GM18498 (cell line): ENCODE measurements at regions not wholly inside any gene's neighbourhood (a gene's known extent, or its start where the extent isn't known, plus 50 kb on each side); places are given as distances from the start of the nearest gene placed in this dataset.
"Not testable (repeated sequence)": the region's sequence is repeated elsewhere in the genome, so short reads cannot be mapped to it uniquely, and the experiment has no call there.

Experiments used
- ATAC-seq: cut with Tn5 transposase; IDR thresholded peaks from one replicate; pipeline ENCODE4 v1.9.1; 2021; ENCODE audit warnings: mild to moderate bottlenecking, moderate library complexity; ENCODE audit not compliant: unreplicated experiment

GRCh38 chr3:187995667-187996066 lies 158.3 kb upstream of the LPP start:
- no peak for ATAC-seq

- no peak for ATAC-seq
Observed at GRCh38 chr3:187996609-187997008, 157.3 kb upstream of the LPP start.

- no peak for ATAC-seq
Observed at GRCh38 chr3:187997490-187997889, 156.5 kb upstream of the LPP start.

GRCh38 chr3:187997946-187998561 lies 155.9 kb upstream of the LPP start:
- no peak for ATAC-seq

GRCh38 chr3:187998611-187999010 lies 155.3 kb upstream of the LPP start:
- no peak for ATAC-seq

- no peak for ATAC-seq
Observed at GRCh38 chr3:187999821-188000220, 154.1 kb upstream of the LPP start.

- no peak for ATAC-seq
Observed at GRCh38 chr3:188000361-188000861, 153.5 kb upstream of the LPP start.

GRCh38 chr3:188001093-188001492 lies 152.9 kb upstream of the LPP start:
- no peak for ATAC-seq

- ATAC-seq, result no peak
Observed at GRCh38 chr3:188001926-188002325, 152.0 kb upstream of the LPP start.

- ATAC-seq, result no peak
Observed at GRCh38 chr3:188002626-188003138, 151.3 kb upstream of the LPP start.

- no peak for ATAC-seq
Observed at GRCh38 chr3:188003188-188004171, 150.5 kb upstream of the LPP start.

- no peak for ATAC-seq
Observed at GRCh38 chr3:188006726-188007393, 147.1 kb upstream of the LPP start.

- no peak for ATAC-seq
Observed at GRCh38 chr3:188007897-188008296, 146.1 kb upstream of the LPP start.

GRCh38 chr3:188008582-188009213 lies 145.3 kb upstream of the LPP start:
- no peak for ATAC-seq

- ATAC-seq, result no peak
Observed at GRCh38 chr3:188010478-188010877, 143.5 kb upstream of the LPP start.

GRCh38 chr3:188019727-188020126 lies 134.2 kb upstream of the LPP start:
- ATAC-seq, result no peak

- no peak for ATAC-seq
Observed at GRCh38 chr3:188021041-188021440, 132.9 kb upstream of the LPP start.

GRCh38 chr3:188021502-188022040 lies 132.4 kb upstream of the LPP start:
- ATAC-seq, result no peak

GRCh38 chr3:188022902-188023301 lies 131.1 kb upstream of the LPP start:
- ATAC-seq, result not testable (repeated sequence)

- no peak for ATAC-seq
Observed at GRCh38 chr3:188025555-188025954, 128.4 kb upstream of the LPP start.
